Tibial artery (tissue), 4 donors: ENCODE measurements at regions not wholly inside any gene's neighbourhood (a gene's known extent, or its start where the extent isn't known, plus 50 kb on each side); places are given as distances from the start of the nearest gene placed in this dataset.

Experiments used
- DNase-seq, 2 donors: peaks; one replicate each; pipeline ENCODE4 v3.0.0-alpha.2; 2019
- H3K27ac ChIP-seq, 2 donors: fragments of 200-600 bp; sonication (generic) in 1 of 2; 1 replicate in 1 of 2; 2 replicates in 1 of 2; pipeline ENCODE4 v1.5.1; 2018 to 2019; ENCODE audit warnings: mild to moderate bottlenecking in 1 of 2
- H3K27me3 ChIP-seq, 2 donors: fragments of 200-600 bp; sonication (generic) in 1 of 2; one replicate each; pipeline versions ENCODE4 v1.5.1 to v1.6.0; 2016 to 2019
- H3K36me3 ChIP-seq, 3 donors: fragments of 200-600 bp; sonication (generic) in 2 of 3; one replicate each; pipeline ENCODE4 v1.5.1; 2016 to 2019; ENCODE audit warnings: mild to moderate bottlenecking in 2 of 3
- H3K4me1 ChIP-seq, 4 donors: fragments of 200-600 bp; sonication (generic) in 2 of 4; 1 replicate in 3 of 4; 2 replicates in 1 of 4; pipeline ENCODE4 v1.5.1; 2016 to 2019
- H3K4me3 ChIP-seq, 2 donors: fragments of 200-600 bp; sonication (generic) in 1 of 2; 1 replicate in 1 of 2; 2 replicates in 1 of 2; pipeline ENCODE4 v1.5.1; 2018 to 2019; ENCODE audit warnings: mild to moderate bottlenecking in 2 of 2
- H3K9me3 ChIP-seq, 3 donors: fragments of 200-600 bp; sonication (generic) in 1 of 3; one replicate each; pipeline ENCODE4 v1.5.1; 2016 to 2019
- CTCF ChIP-seq, 2 experiments: fragments of 200-600 bp in 1 of 2; fragments of 450-650 bp in 1 of 2; IDR thresholded peaks; one replicate each; pipeline ENCODE4 v1.5.1; 2017 to 2019; ENCODE audit warnings: antibody characterized with exemption in 2 of 2, mild to moderate bottlenecking in 1 of 2, moderate library complexity in 1 of 2
- intact Hi-C: fragments of 100-400 bp; cut with DNase I; formaldehyde crosslinking; loops from one replicate; pipeline ENCODE4 v1.15.0; 2023; ENCODE audit warnings: low total_unique reads

GRCh38 chr18:52046842-52047241 lies 293.2 kb upstream of the DCC start:
- no peaks in the 10 kb centered on the region for H3K27me3 ChIP-seq
- intact Hi-C loops: no loop called here
- DNase-seq: no peak

DNA sequence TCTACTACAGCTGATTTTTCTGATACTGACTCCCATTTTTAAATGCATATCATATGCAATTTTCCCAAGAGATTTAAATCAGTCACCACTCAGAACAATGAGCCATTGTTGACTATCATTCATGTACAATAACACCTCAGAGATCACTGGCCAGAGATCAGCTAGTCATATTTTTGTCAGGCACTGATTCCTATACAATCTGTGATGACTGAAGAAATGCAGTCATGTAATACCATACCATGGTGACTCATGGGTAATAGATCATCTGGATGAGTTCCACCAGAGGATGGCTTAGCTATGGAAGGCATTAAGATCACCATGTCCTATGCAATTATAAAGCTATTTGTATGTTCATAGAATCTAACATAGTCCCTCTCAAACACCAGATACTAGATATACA lies 285.7 kb upstream of the DCC start:
- TF ChIP-seq CTCF (IDR thresholded peaks at IDR 0.05): no peak
- no peaks in the 10 kb centered on the region for H3K36me3 ChIP-seq
- DNase-seq: no peak
- H3K4me3 ChIP-seq: no peak overlapping the region
- H3K9me3 ChIP-seq: no peaks in the 10 kb centered on the region
- intact Hi-C loops: no loop called here
- no peaks in the 10 kb centered on the region for H3K27me3 ChIP-seq
- H3K27ac ChIP-seq: no peak overlapping the region
- no peaks in the 10 kb centered on the region for H3K4me1 ChIP-seq

More at GRCh38 chr18:52046842-52047241, 293.2 kb upstream of the DCC start:
- no peaks in the 10 kb centered on the region for H3K4me1 ChIP-seq
- no peak overlapping the region for H3K4me3 ChIP-seq
- H3K27ac ChIP-seq: no peak overlapping the region
- H3K9me3 ChIP-seq: no peaks in the 10 kb centered on the region
- no peaks in the 10 kb centered on the region for H3K36me3 ChIP-seq
- no peak for TF ChIP-seq CTCF (IDR thresholded peaks at IDR 0.05)

DNA sequence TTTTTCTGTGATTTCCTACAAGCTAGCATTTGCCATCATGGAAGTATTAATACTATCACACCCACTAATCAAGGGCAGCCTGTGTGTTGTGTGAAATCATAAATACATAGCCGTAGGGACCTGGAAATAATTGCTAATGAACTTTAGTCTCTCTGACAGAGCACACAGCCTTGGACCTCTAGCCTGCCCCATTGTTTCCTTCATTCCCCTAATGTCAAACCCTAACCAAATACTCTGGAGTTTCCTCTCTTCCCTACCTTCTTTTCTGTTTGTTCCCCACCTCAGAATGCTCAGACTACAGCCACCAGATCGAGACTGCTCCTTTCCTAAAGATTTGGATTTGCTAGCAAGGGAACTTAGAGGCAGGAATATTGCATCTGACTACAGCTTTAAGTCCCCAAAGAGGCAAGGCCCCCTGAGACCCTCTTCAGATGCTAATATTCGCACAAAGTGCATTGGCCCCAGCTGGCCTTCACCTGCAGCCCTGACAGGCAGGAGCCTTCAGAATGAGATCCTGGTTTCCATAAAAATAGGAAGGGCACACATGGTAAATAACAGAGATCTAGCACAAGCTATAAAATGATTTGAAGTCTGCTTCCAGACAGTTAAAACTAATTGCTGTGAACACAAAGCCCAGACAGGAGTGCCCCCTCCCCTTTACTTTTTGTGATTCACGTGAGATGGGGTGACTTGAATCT lies 279.2 kb upstream of the DCC start:
- intact Hi-C loops: no loop called here
- no peak for DNase-seq
- no peak for TF ChIP-seq CTCF (IDR thresholded peaks at IDR 0.05)

GRCh38 chr18:52063923-52064322 lies 276.1 kb upstream of the DCC start:
- no peak overlapping the region for H3K27ac ChIP-seq
- DNase-seq: no peak
- intact Hi-C loops: no loop called here
- no peak overlapping the region for H3K4me3 ChIP-seq
- H3K4me1 ChIP-seq: no peaks in the 10 kb centered on the region
- H3K36me3 ChIP-seq: no peaks in the 10 kb centered on the region
- no peaks in the 10 kb centered on the region for H3K27me3 ChIP-seq
- H3K9me3 ChIP-seq: peaks cover 0 to 13% (median 5%) of the 10 kb centered on the region in 3 donors
- TF ChIP-seq CTCF (IDR thresholded peaks at IDR 0.05): no peak

More for the DNA sequence above, 279.2 kb upstream of the DCC start:
- H3K9me3 ChIP-seq: peaks cover 0 to 6% (median 0%) of the 10 kb centered on the region in 3 donors
- H3K4me1 ChIP-seq: no peaks in the 10 kb centered on the region
- no peaks in the 10 kb centered on the region for H3K27me3 ChIP-seq
- no peaks in the 10 kb centered on the region for H3K36me3 ChIP-seq
- H3K27ac ChIP-seq: no peak overlapping the region
- no peak overlapping the region for H3K4me3 ChIP-seq

DNA sequence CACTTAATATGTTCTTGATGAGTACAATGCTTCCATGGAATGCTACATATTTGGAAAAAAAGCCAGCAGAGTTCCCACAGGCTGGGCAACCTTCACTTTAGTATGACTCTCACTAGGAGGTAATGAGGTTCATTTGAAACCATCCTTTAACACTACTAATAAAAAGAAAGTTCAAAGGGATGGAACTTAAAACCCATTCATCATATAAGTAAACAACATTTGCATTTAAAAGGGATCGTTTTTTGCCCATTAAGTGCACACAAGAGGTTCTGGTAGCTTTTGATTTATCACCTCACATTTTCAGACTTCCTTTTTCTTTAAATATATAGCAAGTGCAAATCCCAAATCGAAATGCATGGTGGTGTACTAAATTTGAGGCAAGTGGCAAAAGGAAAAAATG lies 270.8 kb upstream of the DCC start:
- intact Hi-C loops: no loop called here
- Histone ChIP-seq H3K27me3 (no peaks in the 10 kb centered on the region), H3K4me3 (no peak overlapping the region), H3K9me3 (peaks cover 0 to 13% (median 5%) of the 10 kb centered on the region in 3 donors), H3K4me1 (no peaks in the 10 kb centered on the region), H3K27ac (no peak overlapping the region), H3K36me3 (no peaks in the 10 kb centered on the region)
- no peak for TF ChIP-seq CTCF (IDR thresholded peaks at IDR 0.05)
- DNase-seq: no peak
